Muscle of leg (tissue), 3 donors: ENCODE measurements at regions not wholly inside any gene's neighbourhood (a gene's known extent, or its start where the extent isn't known, plus 50 kb on each side); places are given as distances from the start of the nearest gene placed in this dataset.
"Not testable (repeated sequence)": the region's sequence is repeated elsewhere in the genome, so short reads cannot be mapped to it uniquely, and the experiment has no call there.

ENCODE experiments used
- DNase-seq: peaks from one replicate; pipeline ENCODE4 v3.0.0; 2013
- H3K27ac ChIP-seq: one replicate; pipeline ENCODE4 v1.5.1; 2013; ENCODE audit warnings: mild to moderate bottlenecking, low read length, control low read depth
- H3K27me3 ChIP-seq: one replicate; pipeline ENCODE4 v1.6.1; 2013; ENCODE audit warnings: low read length; ENCODE audit not compliant: control insufficient read depth, insufficient read depth
- H3K36me3 ChIP-seq: one replicate; pipeline ENCODE4 v1.6.1; 2013; ENCODE audit warnings: low read length; ENCODE audit not compliant: control insufficient read depth, insufficient read depth
- H3K4me1 ChIP-seq: one replicate; pipeline ENCODE4 v1.6.1; 2013; ENCODE audit warnings: low read length; ENCODE audit not compliant: control insufficient read depth, insufficient read depth
- H3K4me3 ChIP-seq: one replicate; pipeline ENCODE4 v1.5.1; 2013; ENCODE audit warnings: low read length, control low read depth
- H3K9me3 ChIP-seq: replicated peaks from 2 replicates; pipeline ENCODE4 v1.6.1; 2013; ENCODE audit warnings: low read depth, low read length; ENCODE audit not compliant: control insufficient read depth
- WGBS: methylation state at CpG from one replicate; pipeline ENCODE4 v1.1.5; 2013; ENCODE audit warnings: missing lambda C conversion rate; ENCODE audit not compliant: insufficient coverage; 5-methylcytosine and 5-hydroxymethylcytosine counted together

DNA sequence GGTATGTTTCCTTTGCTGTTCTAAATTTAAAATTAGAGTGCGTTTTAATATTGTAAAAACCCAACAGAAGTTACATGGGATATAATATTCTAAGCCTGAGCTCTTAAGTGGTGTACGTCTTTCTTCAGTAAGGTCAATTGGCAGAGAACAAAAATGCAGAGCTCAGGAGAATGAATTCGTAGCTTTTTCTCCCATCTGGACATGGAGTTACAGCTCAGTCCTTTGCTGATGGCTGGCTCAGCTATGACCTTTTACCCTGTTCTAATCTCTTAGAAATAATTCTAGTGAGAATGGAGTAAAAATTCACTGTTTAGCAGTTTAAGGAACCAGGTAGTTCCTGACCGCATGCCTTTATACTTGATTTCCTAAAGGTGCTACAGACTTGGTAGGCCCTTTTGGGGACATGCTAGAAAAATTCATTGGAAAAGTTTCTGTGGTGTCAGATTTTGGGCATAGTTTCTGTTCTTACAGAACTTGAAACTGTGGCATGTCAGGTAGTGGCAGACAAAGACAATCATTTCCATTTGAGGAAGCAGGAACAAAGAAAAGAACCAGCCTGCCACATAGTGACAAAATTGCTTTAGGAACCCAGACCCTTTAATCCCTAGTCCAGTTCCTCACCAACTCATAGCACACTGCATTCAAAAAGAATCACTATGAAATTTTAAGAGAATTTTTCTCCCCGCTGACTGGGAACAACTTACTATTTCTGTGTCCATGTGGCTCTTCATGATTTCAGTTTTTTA is 566.8 kb upstream of the ZNF804A start:
- no peaks in the 10 kb centered on the region for H3K36me3 ChIP-seq
- H3K9me3 ChIP-seq: no peaks in the 10 kb centered on the region
- no peak overlapping the region for H3K27ac ChIP-seq
- DNase-seq: no peak
- H3K27me3 ChIP-seq: no peaks in the 10 kb centered on the region
- H3K4me1 ChIP-seq: no peaks in the 10 kb centered on the region
- no peak overlapping the region for H3K4me3 ChIP-seq
- 69% methylated on average over 2 of the region's 5 CpGs for WGBS

DNA sequence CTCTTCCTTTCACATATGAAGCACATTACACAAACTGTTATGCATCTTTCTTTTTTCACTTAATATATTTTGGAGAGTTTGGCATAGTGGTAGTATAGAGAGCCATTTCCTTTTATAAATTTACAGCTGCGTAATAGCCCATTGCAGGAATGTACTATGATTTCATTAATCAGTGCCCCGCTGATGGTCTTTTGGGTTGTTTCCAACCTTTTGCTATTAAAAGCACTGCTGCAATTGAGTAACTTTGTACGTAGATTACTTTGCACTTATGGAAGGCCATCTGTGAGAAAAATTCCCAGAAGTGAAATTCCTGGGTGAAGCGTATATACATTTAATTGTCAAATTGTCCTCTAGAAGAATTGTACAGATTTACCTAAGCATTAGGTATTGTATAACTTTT is 565.3 kb upstream of the ZNF804A start:
- Histone ChIP-seq H3K9me3 (no peaks in the 10 kb centered on the region), H3K4me1 (no peaks in the 10 kb centered on the region), H3K36me3 (no peaks in the 10 kb centered on the region), H3K27ac (no peak overlapping the region), H3K27me3 (no peaks in the 10 kb centered on the region), H3K4me3 (no peak overlapping the region)
- no peak for DNase-seq
- no CpG with 5 or more reads among the region's 4 CpGs for WGBS

DNA sequence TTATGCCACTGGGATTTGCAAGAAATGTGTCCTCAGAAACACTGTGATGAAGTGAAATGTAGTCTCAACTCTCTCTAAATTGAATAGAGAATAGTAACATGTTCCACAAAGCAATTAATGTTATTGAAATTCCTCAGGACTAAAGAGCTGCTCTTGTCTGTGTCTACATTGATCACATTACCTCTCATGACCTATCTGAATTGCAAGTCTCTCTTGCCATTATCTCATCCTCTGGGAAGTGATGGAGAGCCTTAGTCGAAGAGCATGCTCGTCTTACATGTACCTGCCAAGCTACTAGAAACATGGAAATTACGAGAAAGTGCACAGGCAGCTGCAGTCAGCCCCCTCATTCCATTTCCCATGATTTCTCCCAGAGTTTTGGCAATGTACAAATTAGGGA is 561.1 kb upstream of the ZNF804A start:
- peak; percentile 33 for DNase-seq
- 27% methylated on average over 2 of the region's 3 CpGs for WGBS
- H3K9me3 ChIP-seq: no peaks in the 10 kb centered on the region
- no peaks in the 10 kb centered on the region for H3K4me1 ChIP-seq
- H3K27me3 ChIP-seq: no peaks in the 10 kb centered on the region
- no peak overlapping the region for H3K4me3 ChIP-seq
- H3K36me3 ChIP-seq: no peaks in the 10 kb centered on the region
- H3K27ac ChIP-seq: no peak overlapping the region

DNA sequence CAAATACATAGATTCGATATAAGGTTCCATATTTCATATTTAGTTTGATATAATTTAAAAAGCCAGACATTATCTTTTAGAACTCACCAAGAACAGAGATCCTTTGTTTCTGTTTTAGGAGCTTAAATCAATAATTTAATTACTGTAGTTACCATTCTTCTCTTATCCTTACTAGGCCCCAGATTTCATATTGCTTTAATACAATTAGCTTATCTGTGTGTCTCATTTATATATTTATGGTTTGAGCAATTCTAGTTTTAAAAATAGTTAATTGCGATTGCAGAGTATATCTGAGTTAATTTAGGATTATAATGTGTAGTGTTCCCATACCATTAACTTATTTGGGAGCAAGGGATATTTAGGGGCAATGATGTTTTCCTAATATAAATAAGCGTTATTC is 558.8 kb upstream of the ZNF804A start:
- H3K36me3 ChIP-seq: no peaks in the 10 kb centered on the region
- WGBS: no CpG with 5 or more reads among the region's 3 CpGs

DNA sequence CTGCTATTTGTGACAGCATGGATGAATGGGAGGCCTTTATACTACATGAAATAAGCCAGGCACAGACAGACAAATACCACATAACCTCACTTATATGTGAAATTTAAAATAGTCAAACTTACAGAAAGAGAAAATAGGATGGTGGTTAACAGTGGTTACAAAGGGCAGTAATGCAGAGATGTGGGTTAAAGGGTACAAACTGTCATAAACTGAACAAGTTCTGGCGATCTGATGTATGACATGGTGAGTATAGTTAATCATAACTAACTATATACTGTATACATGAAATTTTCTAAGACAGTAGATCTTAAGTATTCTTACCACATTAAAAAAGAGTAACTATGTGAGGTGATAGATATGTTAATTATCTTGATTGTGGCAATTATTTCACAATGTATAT is 558.1 kb upstream of the ZNF804A start:
- WGBS: no CpG with 5 or more reads among the region's 1 CpG
- no peaks in the 10 kb centered on the region for H3K9me3 ChIP-seq
- H3K27me3 ChIP-seq: no peaks in the 10 kb centered on the region
- H3K4me3 ChIP-seq: no peak overlapping the region
- H3K36me3 ChIP-seq: no peaks in the 10 kb centered on the region
- H3K4me1 ChIP-seq: no peaks in the 10 kb centered on the region
- H3K27ac ChIP-seq: no peak overlapping the region
- DNase-seq: no peak

More for the DNA sequence above, 558.8 kb upstream of the ZNF804A start:
- Histone ChIP-seq H3K27me3 (no peaks in the 10 kb centered on the region), H3K4me1 (no peaks in the 10 kb centered on the region), H3K9me3 (no peaks in the 10 kb centered on the region), H3K27ac (no peak overlapping the region), H3K4me3 (no peak overlapping the region)
- no peak for DNase-seq

DNA sequence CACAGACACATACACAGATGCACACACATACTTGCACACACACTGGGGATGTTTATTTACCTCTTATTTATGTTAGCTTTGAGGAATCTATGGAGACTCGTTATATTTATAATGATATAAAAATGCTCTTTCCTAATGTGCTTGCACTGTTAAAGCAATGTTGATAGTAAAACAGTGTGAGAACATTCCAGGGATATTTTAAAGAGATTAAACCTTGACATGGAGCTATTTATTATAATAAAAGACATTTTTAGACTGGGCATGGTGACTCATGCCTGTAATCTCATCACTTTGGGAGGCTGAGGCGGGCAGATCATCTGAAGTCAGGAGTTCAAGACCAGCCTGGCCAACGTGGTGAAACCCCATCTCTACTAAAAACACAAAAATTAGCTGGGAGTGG is 557.3 kb upstream of the ZNF804A start:
- H3K27ac ChIP-seq: no peak overlapping the region
- H3K4me3 ChIP-seq: no peak overlapping the region
- no peaks in the 10 kb centered on the region for H3K36me3 ChIP-seq
- no peak for DNase-seq
- H3K4me1 ChIP-seq: no peaks in the 10 kb centered on the region
- H3K9me3 ChIP-seq: no peaks in the 10 kb centered on the region
- no peaks in the 10 kb centered on the region for H3K27me3 ChIP-seq
- no CpG with 5 or more reads among the region's 3 CpGs for WGBS

DNA sequence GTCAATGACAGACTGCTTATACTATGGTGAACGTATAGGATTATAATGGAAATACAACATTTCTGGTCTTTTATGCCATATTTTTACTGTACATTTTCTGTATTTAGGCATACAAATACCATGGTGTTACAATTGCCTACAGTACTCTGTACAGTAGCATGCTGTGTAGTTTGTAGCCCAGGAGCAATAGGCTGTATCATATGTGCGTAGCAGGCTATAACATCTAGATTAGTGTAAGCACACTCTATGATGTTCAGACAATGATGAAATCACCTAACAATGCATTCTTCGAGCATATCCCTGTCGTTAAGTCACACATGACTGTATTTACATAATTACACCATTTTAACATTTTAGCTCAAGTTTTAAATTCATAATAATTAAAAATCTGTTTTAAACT is 556.6 kb upstream of the ZNF804A start:
- Histone ChIP-seq H3K4me1 (no peaks in the 10 kb centered on the region), H3K27me3 (no peaks in the 10 kb centered on the region), H3K36me3 (no peaks in the 10 kb centered on the region), H3K27ac (no peak overlapping the region), H3K9me3 (no peaks in the 10 kb centered on the region), H3K4me3 (no peak overlapping the region)
- DNase-seq: no peak
- no CpG with 5 or more reads among the region's 4 CpGs for WGBS

DNA sequence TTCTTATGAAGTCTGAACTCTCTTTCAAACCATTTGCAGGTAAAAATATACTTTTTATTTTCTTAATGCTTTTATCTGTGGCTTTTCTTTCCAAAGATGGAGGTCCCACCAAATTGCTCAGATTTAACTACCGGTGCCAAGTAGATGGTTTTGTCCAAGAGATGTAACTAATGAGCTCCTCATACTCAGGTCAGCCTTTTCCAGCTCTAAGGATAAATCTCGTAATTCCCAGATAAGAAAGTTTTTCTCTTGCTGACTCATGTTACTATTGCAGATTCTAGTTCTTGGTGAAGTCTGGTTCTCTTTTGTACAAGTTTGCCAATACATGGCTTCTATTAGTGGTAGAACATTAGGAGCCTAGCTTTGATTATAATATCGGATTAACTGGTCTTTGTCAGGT is 550.8 kb upstream of the ZNF804A start:
- Histone ChIP-seq H3K36me3 (no peaks in the 10 kb centered on the region), H3K27me3 (no peaks in the 10 kb centered on the region), H3K27ac (no peak overlapping the region), H3K9me3 (no peaks in the 10 kb centered on the region), H3K4me1 (no peaks in the 10 kb centered on the region), H3K4me3 (no peak overlapping the region)
- DNase-seq: no peak
- no CpG with 5 or more reads among the region's 3 CpGs for WGBS

DNA sequence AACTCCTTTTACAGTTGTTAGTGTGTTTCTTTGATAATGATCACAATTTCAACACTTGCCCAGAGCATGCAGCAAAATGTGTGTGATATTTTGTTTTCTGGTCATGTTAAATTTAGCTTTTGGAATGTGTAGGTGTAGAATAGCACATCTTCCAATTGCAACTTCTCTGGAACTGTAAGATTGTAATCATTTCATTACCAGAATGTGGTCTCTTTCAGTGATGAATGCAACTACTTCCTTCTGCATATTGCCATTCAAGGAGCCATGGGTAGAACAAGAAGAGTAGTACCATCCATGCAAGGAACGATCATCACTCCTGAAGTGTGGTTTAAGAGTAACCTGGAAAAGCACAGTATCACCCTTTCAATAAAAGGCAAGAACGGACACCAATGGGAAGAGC is 548.8 kb upstream of the ZNF804A start:
- H3K27me3 ChIP-seq: no peaks in the 10 kb centered on the region
- H3K4me3 ChIP-seq: no peak overlapping the region
- H3K4me1 ChIP-seq: no peaks in the 10 kb centered on the region
- DNase-seq: no peak
- H3K36me3 ChIP-seq: no peaks in the 10 kb centered on the region
- H3K27ac ChIP-seq: no peak overlapping the region
- no peaks in the 10 kb centered on the region for H3K9me3 ChIP-seq
- WGBS: no CpG with 5 or more reads among the region's 2 CpGs

DNA sequence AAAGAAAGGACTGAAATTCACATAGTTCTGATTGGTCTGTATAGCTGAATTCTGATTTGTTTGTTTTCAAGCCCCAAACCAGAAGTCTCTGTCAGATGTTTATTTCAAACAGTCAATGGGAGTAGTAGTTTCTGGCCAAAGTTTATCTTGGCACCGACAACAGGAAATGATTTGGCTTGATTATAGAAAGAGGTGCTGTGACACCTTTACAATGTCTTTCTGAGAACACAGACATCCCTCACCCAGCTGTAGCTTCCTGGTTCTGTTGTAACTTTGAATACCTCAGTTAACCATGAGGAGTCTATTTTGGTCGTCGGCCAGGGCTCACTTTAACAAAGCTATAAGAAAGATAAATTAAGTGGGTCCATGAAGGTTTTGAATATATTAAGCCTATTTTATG is 545.0 kb upstream of the ZNF804A start:
- no peaks in the 10 kb centered on the region for H3K36me3 ChIP-seq
- no peak overlapping the region for H3K4me3 ChIP-seq
- WGBS: no CpG with 5 or more reads among the region's 3 CpGs
- DNase-seq: peak; percentile 8
- H3K27me3 ChIP-seq: no peaks in the 10 kb centered on the region
- H3K4me1 ChIP-seq: no peaks in the 10 kb centered on the region
- H3K27ac ChIP-seq: no peak overlapping the region
- no peaks in the 10 kb centered on the region for H3K9me3 ChIP-seq

DNA sequence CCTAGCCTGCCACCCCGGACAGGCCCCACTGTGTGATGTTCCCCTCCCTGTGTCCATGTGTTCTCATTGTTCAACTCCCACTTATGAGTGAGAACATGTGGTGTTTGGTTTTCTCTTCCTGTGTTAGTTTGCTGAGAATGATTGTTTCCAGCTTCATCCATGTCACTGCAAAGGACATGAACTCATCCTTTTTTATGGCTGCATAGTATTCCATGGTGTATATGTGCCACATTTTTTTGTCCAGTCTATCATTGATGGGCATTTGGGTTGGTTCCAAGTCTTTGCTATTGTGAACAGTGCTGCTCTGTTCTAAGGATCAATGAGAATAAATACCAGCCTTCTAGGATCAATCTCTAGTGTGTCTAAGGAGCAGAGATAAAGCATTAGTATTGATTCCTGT is 543.9 kb upstream of the ZNF804A start:
- WGBS: no CpG with 5 or more reads among the region's 1 CpG
- not testable (repeated sequence) for H3K27me3 ChIP-seq, H3K9me3 ChIP-seq, H3K4me1 ChIP-seq, DNase-seq, H3K27ac ChIP-seq, H3K4me3 ChIP-seq, H3K36me3 ChIP-seq
